ENCODE measurements at regions not wholly inside any gene's neighbourhood (a gene's known extent, or its start where the extent isn't known, plus 50 kb on each side); places are given as distances from the start of the nearest gene placed in this dataset.
A peak's percentile ranks its signal among the peaks of the same experiment; 100 is the strongest.

DNA sequence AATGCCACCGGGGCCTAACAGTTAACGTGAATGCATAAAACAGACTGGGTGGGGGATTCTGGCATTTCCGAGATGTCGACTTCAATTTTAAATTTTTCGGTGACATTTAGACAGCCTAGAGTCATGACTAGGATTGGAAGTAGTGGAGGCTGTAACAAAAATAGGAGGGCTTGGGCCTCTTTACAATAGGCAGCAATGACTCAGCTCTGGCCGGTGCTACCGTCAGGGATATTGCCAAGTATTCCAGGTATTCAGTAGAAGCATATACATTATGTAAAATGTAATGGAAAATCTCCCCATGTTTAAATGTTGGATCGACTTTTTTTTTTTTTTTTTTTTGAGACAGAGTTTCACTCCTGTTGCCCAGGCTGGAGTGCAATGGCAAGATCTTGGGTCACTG lies 136.2 kb upstream of the STMND1 start:
- Histone ChIP-seq H3K36me3 (no peaks in the 10 kb centered on the region), H3K9me3 (no peaks in the 10 kb centered on the region), H3K27ac (no peak overlapping the region), H3K27me3 (no peaks in the 10 kb centered on the region), H3K4me3 (no peak overlapping the region), H3K4me1 (no peaks in the 10 kb centered on the region)
- no peak for DNase-seq
- intact Hi-C loops (cut with DNase I; ENCODE audit: low total_unique reads) = no loop called here
- TF ChIP-seq POLR2A (IDR thresholded peaks at IDR 0.05) = no peak
- TF ChIP-seq, protein P1, sequence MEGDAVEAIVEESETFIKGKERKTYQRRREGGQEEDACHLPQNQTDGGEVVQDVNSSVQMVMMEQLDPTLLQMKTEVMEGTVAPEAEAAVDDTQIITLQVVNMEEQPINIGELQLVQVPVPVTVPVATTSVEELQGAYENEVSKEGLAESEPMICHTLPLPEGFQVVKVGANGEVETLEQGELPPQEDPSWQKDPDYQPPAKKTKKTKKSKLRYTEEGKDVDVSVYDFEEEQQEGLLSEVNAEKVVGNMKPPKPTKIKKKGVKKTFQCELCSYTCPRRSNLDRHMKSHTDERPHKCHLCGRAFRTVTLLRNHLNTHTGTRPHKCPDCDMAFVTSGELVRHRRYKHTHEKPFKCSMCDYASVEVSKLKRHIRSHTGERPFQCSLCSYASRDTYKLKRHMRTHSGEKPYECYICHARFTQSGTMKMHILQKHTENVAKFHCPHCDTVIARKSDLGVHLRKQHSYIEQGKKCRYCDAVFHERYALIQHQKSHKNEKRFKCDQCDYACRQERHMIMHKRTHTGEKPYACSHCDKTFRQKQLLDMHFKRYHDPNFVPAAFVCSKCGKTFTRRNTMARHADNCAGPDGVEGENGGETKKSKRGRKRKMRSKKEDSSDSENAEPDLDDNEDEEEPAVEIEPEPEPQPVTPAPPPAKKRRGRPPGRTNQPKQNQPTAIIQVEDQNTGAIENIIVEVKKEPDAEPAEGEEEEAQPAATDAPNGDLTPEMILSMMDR (IDR thresholded peaks at IDR 0.05) = no peak

DNA sequence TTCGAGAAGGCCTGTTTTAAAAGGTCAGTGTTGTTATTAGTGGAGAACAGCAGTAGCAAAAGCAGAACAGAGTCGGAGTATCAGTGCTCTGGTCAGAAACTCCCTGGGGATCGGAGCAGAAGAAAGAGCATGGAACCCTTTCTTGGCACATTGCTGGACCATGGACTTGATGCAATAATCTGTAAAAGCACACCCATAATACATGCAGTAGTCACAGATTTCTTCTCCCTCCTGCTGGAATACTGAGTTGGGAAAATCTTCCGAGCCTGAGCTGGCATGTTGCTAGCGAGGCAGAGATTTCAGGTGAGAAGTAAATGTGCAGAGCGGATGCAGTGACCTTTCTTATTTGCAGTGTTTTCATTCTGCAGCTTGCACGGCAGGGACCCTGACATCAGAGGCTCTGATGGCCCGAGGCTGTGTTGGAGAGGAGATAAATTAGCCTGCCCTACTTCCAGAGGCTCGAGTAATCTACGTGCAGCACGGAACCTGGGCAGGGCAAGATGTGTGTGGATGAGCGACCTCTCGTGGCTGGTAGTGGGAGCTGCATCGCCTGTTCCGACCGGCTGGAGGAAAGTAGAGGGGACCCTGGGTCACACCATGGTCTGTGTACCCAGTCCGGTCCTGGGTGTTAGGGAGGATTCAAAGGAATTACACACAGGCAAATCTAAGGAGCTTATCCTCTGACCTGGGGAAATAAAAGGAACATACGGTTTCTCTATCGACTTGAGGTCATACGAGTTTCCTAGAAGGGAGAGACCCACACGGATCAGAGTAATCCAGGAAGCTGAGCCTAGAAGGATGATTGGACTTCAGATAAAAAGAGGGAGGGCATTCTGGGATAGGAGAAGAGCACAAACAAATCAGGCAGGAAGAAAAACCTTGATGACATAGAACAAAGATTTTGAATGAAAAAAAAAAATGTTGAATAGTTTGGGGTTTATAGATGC lies 137.0 kb upstream of the STMND1 start:
- no peak overlapping the region for H3K4me3 ChIP-seq
- intact Hi-C loops (cut with DNase I; ENCODE audit: low total_unique reads) = no loop called here
- H3K36me3 ChIP-seq = no peaks in the 10 kb centered on the region
- no peaks in the 10 kb centered on the region for H3K4me1 ChIP-seq
- peak; percentile 61 to 72 for DNase-seq
- H3K27me3 ChIP-seq = no peaks in the 10 kb centered on the region
- no peak overlapping the region for H3K27ac ChIP-seq
- TF ChIP-seq, protein P1 (IDR thresholded peaks at IDR 0.05) = peak; percentile 72 to 87 (median 76)
- no peak for TF ChIP-seq POLR2A (IDR thresholded peaks at IDR 0.05)
- H3K9me3 ChIP-seq = no peaks in the 10 kb centered on the region

DNA sequence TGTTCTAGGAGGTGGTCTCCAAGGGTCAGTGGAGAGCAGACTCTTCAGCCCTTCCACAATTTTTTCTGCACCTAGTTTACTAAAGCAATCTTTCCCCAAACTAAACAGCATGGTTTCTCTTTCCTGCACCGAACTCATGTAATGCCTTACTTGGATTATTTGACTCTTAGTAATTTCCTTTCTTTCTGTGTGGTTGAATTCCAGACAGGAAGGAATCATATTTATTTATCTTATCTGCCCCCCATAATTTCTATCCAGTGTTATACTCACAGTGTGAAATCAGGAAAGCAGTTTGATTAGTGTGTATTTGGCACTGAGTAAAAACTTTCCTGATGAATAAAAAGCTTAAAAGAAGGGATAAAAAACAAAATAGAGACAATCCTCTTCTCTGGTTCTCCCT lies 140.3 kb upstream of the STMND1 start:
- Histone ChIP-seq H3K36me3 (no peaks in the 10 kb centered on the region), H3K9me3 (no peaks in the 10 kb centered on the region), H3K4me1 (no peaks in the 10 kb centered on the region), H3K27me3 (no peaks in the 10 kb centered on the region), H3K4me3 (no peak overlapping the region), H3K27ac (no peak overlapping the region)
- intact Hi-C loops (cut with DNase I; ENCODE audit: low total_unique reads) = no loop called here
- no peak for DNase-seq
- no peak for TF ChIP-seq POLR2A (IDR thresholded peaks at IDR 0.05)
- TF ChIP-seq, protein P1 (IDR thresholded peaks at IDR 0.05) = no peak

DNA sequence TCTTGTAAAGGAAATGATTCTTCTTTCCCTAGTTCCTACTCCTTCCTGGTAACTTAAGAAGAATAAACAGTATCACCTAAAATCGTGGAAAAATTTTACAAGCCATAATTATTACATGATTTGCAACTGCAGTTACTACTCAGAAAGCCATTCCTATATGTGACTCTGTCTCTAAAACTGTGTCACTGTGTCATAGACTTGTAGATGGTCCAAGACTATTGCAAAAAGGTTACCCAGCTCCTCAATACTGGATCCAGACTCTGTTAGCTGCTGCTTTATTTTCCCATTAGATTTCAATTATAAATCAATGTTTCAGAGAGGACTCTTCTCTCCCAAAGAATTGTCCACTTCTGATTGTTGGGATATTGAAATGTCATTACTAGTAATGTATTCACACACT lies 142.1 kb upstream of the STMND1 start:
- H3K27ac ChIP-seq = no peak overlapping the region
- no peak for DNase-seq
- H3K36me3 ChIP-seq = no peaks in the 10 kb centered on the region
- TF ChIP-seq, protein P1 (IDR thresholded peaks at IDR 0.05) = no peak
- TF ChIP-seq POLR2A (IDR thresholded peaks at IDR 0.05) = no peak
- H3K4me3 ChIP-seq = no peak overlapping the region
- intact Hi-C loops (cut with DNase I; ENCODE audit: low total_unique reads) = no loop called here
- no peaks in the 10 kb centered on the region for H3K4me1 ChIP-seq
- H3K27me3 ChIP-seq = no peaks in the 10 kb centered on the region
- H3K9me3 ChIP-seq = no peaks in the 10 kb centered on the region

DNA sequence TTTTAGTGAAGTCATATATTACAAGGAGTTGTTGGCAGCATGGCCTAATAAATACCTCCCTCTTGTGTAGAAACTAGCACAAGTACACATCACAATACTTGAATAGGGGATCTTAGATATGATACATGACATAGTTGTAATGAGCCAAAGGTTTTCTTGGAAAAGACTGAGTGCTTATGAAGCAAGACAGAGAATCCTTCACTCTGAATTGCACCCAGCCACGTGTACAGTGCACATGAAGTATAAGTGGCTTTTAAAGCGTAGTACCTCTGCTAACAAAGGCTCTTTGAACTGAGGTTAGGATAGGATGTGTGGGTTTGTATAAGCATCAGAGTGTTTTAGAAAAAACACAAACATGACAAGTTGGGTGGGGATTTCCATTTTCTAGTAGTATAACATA lies 145.5 kb upstream of the STMND1 start:
- no peak overlapping the region for H3K4me3 ChIP-seq
- H3K27me3 ChIP-seq = no peaks in the 10 kb centered on the region
- no peaks in the 10 kb centered on the region for H3K4me1 ChIP-seq
- no peak overlapping the region for H3K27ac ChIP-seq
- TF ChIP-seq, protein P1 (IDR thresholded peaks at IDR 0.05) = no peak
- TF ChIP-seq POLR2A (IDR thresholded peaks at IDR 0.05) = no peak
- H3K36me3 ChIP-seq = no peaks in the 10 kb centered on the region
- no peak for DNase-seq
- intact Hi-C loops (cut with DNase I; ENCODE audit: low total_unique reads) = no loop called here
- no peaks in the 10 kb centered on the region for H3K9me3 ChIP-seq
